Activated CD4-positive, alpha-beta T cell treated with anti-CD3 and anti-CD28 coated beads, Interleukin-10, Interleukin-2, amounts not matched to agents 100 ng/mL and 50 ng/mL, durations not matched to agents 16 hours and 8 hours (primary cell): ENCODE measurements at regions not wholly inside any gene's neighbourhood (a gene's known extent, or its start where the extent isn't known, plus 50 kb on each side); places are given as distances from the start of the nearest gene placed in this dataset.
"Not testable (repeated sequence)": the region's sequence is repeated elsewhere in the genome, so short reads cannot be mapped to it uniquely, and the experiment has no call there.

Experiments
- DNase-seq: peaks from one replicate; pipeline ENCODE4 v3.0.0-alpha.2; 2020

GRCh38 chr12:131494216-131494615, 216.7 kb upstream of the SFSWAP start:
- no peak for DNase-seq

- no peak for DNase-seq
Measured at GRCh38 chr12:131494741-131495524, 216.0 kb upstream of the SFSWAP start.

GRCh38 chr12:131497966-131498365, 212.9 kb upstream of the SFSWAP start:
- DNase-seq, result no peak

- DNase-seq, result peak; percentile 9
Measured at GRCh38 chr12:131499160-131499863, 211.6 kb upstream of the SFSWAP start.

- DNase-seq, result no peak
Measured at GRCh38 chr12:131499864-131500190, 211.1 kb upstream of the SFSWAP start.

- DNase-seq, result no peak
Measured at GRCh38 chr12:131500564-131500963, 210.3 kb upstream of the SFSWAP start.

GRCh38 chr12:131505561-131505960, 205.3 kb upstream of the SFSWAP start:
- DNase-seq, result no peak

GRCh38 chr12:131506426-131506825, 204.5 kb upstream of the SFSWAP start:
- DNase-seq, result peak; percentile 7

GRCh38 chr12:131507094-131507493, 203.8 kb upstream of the SFSWAP start:
- no peak for DNase-seq

GRCh38 chr12:131507881-131508280, 203.0 kb upstream of the SFSWAP start:
- no peak for DNase-seq

- no peak for DNase-seq
Measured at GRCh38 chr12:131509701-131510100, 201.2 kb upstream of the SFSWAP start.

GRCh38 chr12:131510431-131510830, 200.5 kb upstream of the SFSWAP start:
- no peak for DNase-seq

- peak; percentile 84 for DNase-seq
Measured at GRCh38 chr12:131511391-131511802, 199.5 kb upstream of the SFSWAP start.

GRCh38 chr12:131511803-131512561, 198.9 kb upstream of the SFSWAP start:
- no peak for DNase-seq

- DNase-seq, result no peak
Measured at GRCh38 chr12:131513606-131514005, 197.3 kb upstream of the SFSWAP start.

- DNase-seq, result not testable (repeated sequence)
Measured at GRCh38 chr12:131520553-131520952, 190.3 kb upstream of the SFSWAP start.

- no peak for DNase-seq
Measured at GRCh38 chr12:131521326-131521725, 189.6 kb upstream of the SFSWAP start.

GRCh38 chr12:131525795-131526508, 184.9 kb upstream of the SFSWAP start:
- DNase-seq, result no peak

- DNase-seq, result no peak
Measured at GRCh38 chr12:131527092-131527491, 183.8 kb upstream of the SFSWAP start.

- no peak for DNase-seq
Measured at GRCh38 chr12:131527736-131528135, 183.2 kb upstream of the SFSWAP start.

- no peak for DNase-seq
Measured at GRCh38 chr12:131528144-131528543, 182.7 kb upstream of the SFSWAP start.

- DNase-seq, result no peak
Measured at GRCh38 chr12:131528667-131529066, 182.2 kb upstream of the SFSWAP start.
